Skeletal muscle tissue (tissue), 3 donors: ENCODE measurements at regions not wholly inside any gene's neighbourhood (a gene's known extent, or its start where the extent isn't known, plus 50 kb on each side); places are given as distances from the start of the nearest gene placed in this dataset.

ENCODE experiments used
- H3K27ac ChIP-seq: one replicate; pipeline ENCODE4 v1.7.0; 2013; ENCODE audit warnings: mild to moderate bottlenecking, low read depth, low read length, inconsistent platforms
- H3K27me3 ChIP-seq, 3 donors: one replicate each; pipeline ENCODE4 v1.7.0; 2013; ENCODE audit warnings: low read length in 3 of 3; ENCODE audit not compliant: control insufficient read depth in 3 of 3, insufficient read depth in 3 of 3
- H3K36me3 ChIP-seq, 3 donors: one replicate each; pipeline ENCODE4 v1.7.0; 2013; ENCODE audit warnings: low read length in 3 of 3; ENCODE audit not compliant: control insufficient read depth in 3 of 3, insufficient read depth in 3 of 3
- H3K4me1 ChIP-seq, 3 donors: one replicate each; pipeline ENCODE4 v1.7.0; 2013; ENCODE audit warnings: low read length in 3 of 3, mild to moderate bottlenecking in 3 of 3; ENCODE audit not compliant: control insufficient read depth in 3 of 3, insufficient read depth in 3 of 3
- H3K4me3 ChIP-seq, 3 donors: one replicate each; pipeline ENCODE4 v1.7.0; 2013; ENCODE audit warnings: low read length in 3 of 3
- H3K9ac ChIP-seq, 3 donors: one replicate each; pipeline ENCODE4 v1.7.0; 2013; ENCODE audit warnings: low read length in 3 of 3, mild to moderate bottlenecking in 3 of 3, moderate library complexity in 2 of 3, low read depth in 1 of 3
- H3K9me3 ChIP-seq, 3 donors: one replicate each; pipeline ENCODE4 v1.7.0; 2013; ENCODE audit warnings: low read length in 3 of 3; ENCODE audit not compliant: control insufficient read depth in 3 of 3
- donor health status: Osteomylitis.

DNA sequence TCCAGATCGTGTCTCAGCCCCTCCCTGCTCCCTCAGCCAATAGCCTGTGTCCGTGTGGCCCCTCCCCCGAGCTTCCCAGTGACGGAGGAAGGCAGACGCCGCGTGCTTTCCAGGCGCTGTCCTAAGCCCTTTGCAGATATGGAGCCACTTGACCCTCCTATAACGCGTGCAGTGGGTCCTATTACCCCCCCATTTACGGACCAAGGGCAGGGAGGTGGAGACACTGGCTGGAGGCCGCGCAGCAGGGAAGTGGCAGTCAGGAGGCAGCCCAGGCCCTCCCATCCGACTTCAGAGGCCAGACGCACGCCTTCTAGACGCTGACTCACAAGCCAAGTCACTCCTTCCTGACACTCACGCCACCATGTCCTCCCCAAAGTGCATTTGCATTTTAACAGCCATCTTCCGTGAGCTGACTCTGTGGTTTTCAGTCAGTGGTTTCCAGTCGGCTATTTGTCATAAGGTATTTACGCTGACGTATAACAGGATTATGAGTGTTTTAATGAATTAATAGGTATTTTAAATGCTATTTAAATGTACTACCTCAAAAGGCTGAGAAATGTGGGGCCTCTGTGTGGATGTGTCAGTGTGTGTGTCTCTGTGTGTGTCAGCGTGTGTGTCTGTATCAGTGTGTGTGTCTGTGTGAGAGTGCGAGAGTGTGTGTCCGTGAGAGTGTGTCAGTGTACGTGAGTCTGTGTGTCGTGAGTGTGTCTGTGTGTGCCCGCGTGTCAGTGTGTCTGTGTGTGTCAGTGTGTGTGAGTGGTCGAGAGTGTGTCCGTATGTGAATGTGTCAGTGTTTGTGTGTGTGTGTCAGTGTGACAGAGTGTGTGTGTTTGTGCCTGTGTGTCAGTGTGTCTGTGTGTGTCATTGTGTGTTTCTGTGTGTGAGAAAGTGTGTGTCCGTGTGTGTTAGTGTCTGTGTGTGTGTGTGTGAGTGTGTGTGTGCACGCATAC, 92.0 kb upstream of the INSIG1 start:
- Histone ChIP-seq H3K9ac (peak overlapping the region; percentile 42 to 89 (median 75)), H3K27me3 (peaks cover 0 to 13% (median 0%) of the 10 kb centered on the region in 3 donors), H3K27ac (peak overlapping the region; percentile 93)

DNA sequence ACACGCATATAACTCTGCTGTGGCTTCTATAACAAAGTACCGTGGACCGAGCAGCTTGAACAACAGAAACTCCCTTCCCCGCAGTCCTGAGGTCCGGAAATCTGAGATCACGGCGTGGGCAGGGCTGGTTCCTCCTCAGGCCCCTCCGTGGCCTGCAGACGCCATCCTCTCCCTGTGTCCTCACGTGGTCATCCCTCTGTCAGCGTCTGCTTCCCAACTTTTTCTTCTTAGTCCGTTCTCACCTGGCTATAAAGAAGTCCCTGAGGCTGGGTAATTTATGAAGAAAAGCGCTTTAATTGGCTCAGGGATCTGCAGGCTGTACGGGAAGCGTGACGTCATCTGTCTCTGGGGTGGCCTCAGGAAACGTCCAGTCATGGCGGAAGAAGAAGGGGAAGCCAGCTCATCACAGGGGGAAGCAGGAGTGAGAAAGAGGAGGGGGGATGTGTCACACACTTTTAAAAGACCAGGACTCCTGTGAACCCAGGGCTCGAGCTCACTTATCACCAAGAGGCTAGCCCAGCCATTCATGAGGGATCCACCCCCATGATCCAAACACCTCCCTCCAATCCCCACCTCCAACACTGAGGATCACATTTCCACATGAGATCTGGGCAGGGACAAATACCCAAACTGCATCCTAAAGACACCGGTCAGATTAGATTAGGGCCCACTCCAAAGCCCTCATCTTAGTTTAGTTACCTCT, 91.2 kb upstream of the INSIG1 start:
- Histone ChIP-seq H3K27me3 (peaks cover 0 to 18% (median 0%) of the 10 kb centered on the region in 3 donors), H3K4me3 (peak overlapping the region; percentile 67 to 85 (median 76)), H3K36me3 (no peaks in the 10 kb centered on the region), H3K4me1 (peaks cover 5 to 10% (median 7%) of the 10 kb centered on the region in 3 donors), H3K9me3 (peaks cover 0 to under 1% (median 0%) of the 10 kb centered on the region in 3 donors), H3K9ac (peak overlapping the region in 2 of 3 donors; percentile 75 to 89), H3K27ac (peak overlapping the region; percentile 93)

More for the DNA sequence above, 92.0 kb upstream of the INSIG1 start:
- H3K9me3 ChIP-seq = peaks cover 0 to 2% (median 0%) of the 10 kb centered on the region in 3 donors
- H3K4me3 ChIP-seq = peak overlapping the region; percentile 67 to 85 (median 76)
- H3K4me1 ChIP-seq = peaks cover 5 to 10% (median 7%) of the 10 kb centered on the region in 3 donors
- H3K36me3 ChIP-seq = no peaks in the 10 kb centered on the region

GRCh38 chr7:155207326-155208002, 90.2 kb upstream of the INSIG1 start:
- H3K27me3 ChIP-seq = peaks cover 0 to 18% (median 0%) of the 10 kb centered on the region in 3 donors
- H3K27ac ChIP-seq = peak overlapping the region; percentile 93
- H3K4me3 ChIP-seq = no peak overlapping the region
- H3K9ac ChIP-seq = no peak overlapping the region
- no peaks in the 10 kb centered on the region for H3K36me3 ChIP-seq
- H3K4me1 ChIP-seq = peaks cover 5 to 10% (median 7%) of the 10 kb centered on the region in 3 donors
- H3K9me3 ChIP-seq = no peaks in the 10 kb centered on the region

DNA sequence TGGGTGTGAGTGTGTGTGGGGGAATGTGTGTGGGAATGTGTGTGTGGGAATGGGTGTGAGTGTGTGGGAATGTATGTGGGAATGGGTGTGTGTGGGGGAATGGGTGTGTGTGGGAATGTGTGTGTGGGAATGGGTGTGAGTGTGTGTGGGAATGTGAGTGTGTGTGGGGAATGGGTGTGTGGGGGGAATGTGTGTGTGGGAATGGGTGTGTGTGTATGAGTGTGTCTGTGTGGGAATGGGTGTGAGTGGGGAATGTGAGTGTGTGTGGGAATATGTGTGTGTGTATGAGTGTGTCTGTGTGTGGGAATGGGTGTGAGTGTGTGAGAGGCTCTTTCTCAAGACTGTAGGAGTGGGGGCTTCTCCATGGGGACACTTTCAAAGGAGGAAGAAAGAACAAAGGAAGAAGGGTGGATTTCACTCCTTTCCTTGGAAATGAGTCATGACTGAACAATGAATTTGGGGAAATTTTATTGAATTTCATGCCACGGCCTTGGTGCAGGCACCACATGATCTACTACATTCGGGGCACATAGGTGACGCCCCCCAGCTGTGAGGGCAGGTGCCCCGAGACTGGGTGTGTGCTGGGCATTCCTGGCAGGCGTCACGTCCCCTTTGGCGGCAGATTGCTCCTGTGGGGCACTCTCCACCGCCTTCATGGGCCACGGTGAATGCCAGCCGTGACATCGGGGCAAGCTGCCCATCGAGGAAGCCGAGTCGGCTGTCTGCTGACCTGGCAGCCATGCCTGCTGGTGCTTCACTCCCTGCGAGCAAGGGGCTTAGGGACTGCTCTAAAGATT, 88.8 kb upstream of the INSIG1 start:
- H3K9ac ChIP-seq = no peak overlapping the region
- no peaks in the 10 kb centered on the region for H3K9me3 ChIP-seq
- H3K27me3 ChIP-seq = peaks cover 0 to 18% (median 3%) of the 10 kb centered on the region in 3 donors
- H3K4me1 ChIP-seq = peaks cover 5 to 10% (median 10%) of the 10 kb centered on the region in 3 donors
- peak overlapping the region; percentile 41 for H3K27ac ChIP-seq
- no peak overlapping the region for H3K4me3 ChIP-seq
- no peaks in the 10 kb centered on the region for H3K36me3 ChIP-seq

DNA sequence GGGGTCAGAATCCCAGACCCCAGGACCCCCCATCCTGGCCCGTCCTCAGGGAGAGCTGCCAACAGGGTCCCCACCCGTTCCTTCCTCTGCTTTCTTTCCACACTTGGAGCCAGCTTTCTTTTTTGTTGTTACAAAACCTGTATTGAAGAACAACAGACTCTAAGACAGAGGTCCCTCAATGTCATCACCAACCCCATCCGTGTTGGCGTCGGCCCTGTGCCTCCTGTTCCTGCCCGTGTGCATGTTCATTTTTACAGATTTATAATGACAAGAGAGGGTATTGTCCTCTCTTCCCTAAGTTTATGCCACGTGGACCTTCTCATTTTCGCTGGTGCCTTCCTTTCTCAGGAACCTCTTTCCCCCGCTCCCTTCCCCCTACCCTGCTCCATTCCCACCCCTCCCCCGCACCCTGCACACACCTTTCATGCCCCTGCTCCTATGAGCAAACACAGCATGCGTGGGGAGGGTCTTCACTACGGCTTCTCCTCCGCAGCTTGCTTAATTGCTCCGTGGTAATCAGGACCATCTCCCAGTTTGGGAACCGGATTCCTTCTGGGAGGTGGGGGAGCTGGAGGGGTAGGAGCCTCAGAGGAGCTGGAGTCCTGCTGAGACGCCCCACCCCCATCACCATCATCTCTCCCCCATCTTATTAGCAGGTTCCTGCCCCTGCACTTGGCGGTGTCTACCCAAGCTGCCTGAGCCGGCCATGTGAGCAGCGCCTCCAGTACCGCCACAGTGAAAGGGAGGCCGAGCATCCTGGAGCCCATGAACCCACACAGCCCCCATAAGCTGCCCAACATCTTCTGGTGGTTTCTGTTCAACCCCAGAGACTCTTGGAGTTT, 88.0 kb upstream of the INSIG1 start:
- H3K36me3 ChIP-seq = no peaks in the 10 kb centered on the region
- H3K9ac ChIP-seq = no peak overlapping the region
- H3K4me3 ChIP-seq = no peak overlapping the region
- no peaks in the 10 kb centered on the region for H3K9me3 ChIP-seq
- peaks cover 12 to 19% (median 17%) of the 10 kb centered on the region in 3 donors for H3K4me1 ChIP-seq
- H3K27me3 ChIP-seq = peaks cover 3 to 26% (median 9%) of the 10 kb centered on the region in 3 donors
- peak overlapping the region; percentile 41 for H3K27ac ChIP-seq

GRCh38 chr7:155210356-155210755, 87.3 kb upstream of the INSIG1 start:
- no peaks in the 10 kb centered on the region for H3K36me3 ChIP-seq
- H3K9ac ChIP-seq = no peak overlapping the region
- no peaks in the 10 kb centered on the region for H3K9me3 ChIP-seq
- H3K4me3 ChIP-seq = no peak overlapping the region
- H3K4me1 ChIP-seq = peaks cover 14 to 21% (median 17%) of the 10 kb centered on the region in 3 donors
- H3K27ac ChIP-seq = no peak overlapping the region
- H3K27me3 ChIP-seq = peaks cover 7 to 26% (median 14%) of the 10 kb centered on the region in 3 donors

DNA sequence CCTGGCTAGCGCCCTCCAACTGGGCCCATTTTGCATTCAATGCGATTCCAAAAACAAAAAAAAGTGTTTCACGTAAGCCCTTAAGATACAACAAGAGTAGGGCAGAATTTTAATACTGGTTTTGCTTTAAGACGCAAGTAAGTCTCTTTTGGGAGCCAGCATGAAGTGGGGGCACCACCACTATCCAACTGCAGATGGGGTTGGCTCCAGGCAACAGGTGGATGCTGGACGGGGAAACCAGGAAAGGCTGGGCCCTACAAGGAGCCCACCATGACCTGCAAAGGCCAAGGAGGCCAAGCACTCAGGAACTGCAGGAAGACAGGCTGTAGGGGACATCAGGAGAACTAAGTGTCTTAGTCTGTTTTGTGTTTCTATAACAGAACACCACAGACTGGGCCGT, 86.5 kb upstream of the INSIG1 start:
- H3K27me3 ChIP-seq = peaks cover 7 to 27% (median 14%) of the 10 kb centered on the region in 3 donors
- H3K36me3 ChIP-seq = no peaks in the 10 kb centered on the region
- H3K9me3 ChIP-seq = no peaks in the 10 kb centered on the region
- H3K4me3 ChIP-seq = no peak overlapping the region
- H3K9ac ChIP-seq = no peak overlapping the region
- no peak overlapping the region for H3K27ac ChIP-seq
- H3K4me1 ChIP-seq = peaks cover 9 to 19% (median 14%) of the 10 kb centered on the region in 3 donors

DNA sequence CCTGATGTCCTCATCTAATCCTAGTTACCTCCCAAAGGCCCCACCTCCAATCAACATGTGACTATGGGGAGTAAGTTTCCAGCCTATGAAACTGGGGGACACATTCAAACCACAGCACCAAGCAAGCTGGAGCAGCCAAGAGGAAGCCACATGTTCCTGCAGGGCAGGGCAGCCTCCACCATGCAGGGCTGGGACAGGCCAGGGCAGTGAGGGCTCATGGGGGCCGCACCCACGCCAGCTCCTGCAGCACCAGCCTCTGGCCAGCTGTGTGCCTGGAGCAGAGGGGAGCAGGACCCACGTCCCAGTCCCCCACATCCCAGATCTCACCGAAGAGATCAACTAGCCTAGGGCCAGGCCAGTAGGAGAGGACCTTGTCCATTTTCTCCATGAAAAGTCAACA, 85.9 kb upstream of the INSIG1 start:
- Histone ChIP-seq H3K9ac (no peak overlapping the region), H3K27me3 (peaks cover 7 to 30% (median 14%) of the 10 kb centered on the region in 3 donors), H3K27ac (no peak overlapping the region), H3K4me1 (peaks cover 9 to 19% (median 14%) of the 10 kb centered on the region in 3 donors), H3K4me3 (no peak overlapping the region), H3K36me3 (no peaks in the 10 kb centered on the region), H3K9me3 (no peaks in the 10 kb centered on the region)
